Colonic mucosa (tissue), 4 donors: ENCODE measurements at regions not wholly inside any gene's neighbourhood (a gene's known extent, or its start where the extent isn't known, plus 50 kb on each side); places are given as distances from the start of the nearest gene placed in this dataset.

Source experiments
- DNase-seq: peaks from one replicate; pipeline ENCODE4 v3.0.0-alpha.2; 2020
- H3K27ac ChIP-seq: fragments of 200-600 bp; one replicate; pipeline ENCODE4 v1.8.0; 2021
- H3K27me3 ChIP-seq: fragments of 200-600 bp; one replicate; pipeline ENCODE4 v1.8.0; 2021
- H3K36me3 ChIP-seq: fragments of 200-600 bp; one replicate; pipeline ENCODE4 v1.8.0; 2021
- H3K4me1 ChIP-seq: fragments of 200-600 bp; one replicate; pipeline ENCODE4 v1.8.0; 2021; ENCODE audit warnings: mild to moderate bottlenecking
- H3K4me3 ChIP-seq: fragments of 200-600 bp; one replicate; pipeline ENCODE4 v1.8.0; 2021
- H3K9ac ChIP-seq, 2 donors: one replicate each; pipeline ENCODE4 v1.7.0; 2013; ENCODE audit warnings: control low read depth in 2 of 2, low read depth in 2 of 2, low read length in 2 of 2
- H3K9me3 ChIP-seq: fragments of 200-600 bp; one replicate; pipeline ENCODE4 v1.8.0; 2021
- CTCF ChIP-seq: fragments of 200-600 bp; IDR thresholded peaks from one replicate; pipeline ENCODE4 v1.8.0; 2022; ENCODE audit warnings: antibody characterized with exemption, mild to moderate bottlenecking
- intact Hi-C: fragments of 100-400 bp; cut with DNase I; formaldehyde crosslinking; loops from one replicate; pipeline ENCODE4 v1.14.1; 2022
- donor health status: healthy.
- donor health status: DM: no; HTN: no; CAD: no.
- donor health status: DM: no; HTN: no; CAD: no.

GRCh38 chr2:187274146-187274545, 173.9 kb downstream of the CALCRL start:
- H3K9ac ChIP-seq = no peak overlapping the region
- no peaks in the 10 kb centered on the region for H3K27me3 ChIP-seq
- no peaks in the 10 kb centered on the region for H3K9me3 ChIP-seq
- H3K27ac ChIP-seq = no peak overlapping the region
- no peak for DNase-seq
- intact Hi-C loops = no loop called here
- TF ChIP-seq CTCF = no peak
- H3K36me3 ChIP-seq = no peaks in the 10 kb centered on the region
- H3K4me1 ChIP-seq = no peaks in the 10 kb centered on the region
- H3K4me3 ChIP-seq = no peak overlapping the region

GRCh38 chr2:187272255-187272654, 175.8 kb downstream of the CALCRL start:
- Histone ChIP-seq H3K36me3 (no peaks in the 10 kb centered on the region), H3K27ac (no peak overlapping the region), H3K4me3 (no peak overlapping the region), H3K9me3 (no peaks in the 10 kb centered on the region), H3K4me1 (no peaks in the 10 kb centered on the region), H3K9ac (no peak overlapping the region), H3K27me3 (no peaks in the 10 kb centered on the region)
- TF ChIP-seq CTCF = no peak
- DNase-seq = no peak
- intact Hi-C loops = no loop called here

- H3K4me3 ChIP-seq = no peak overlapping the region
- H3K9ac ChIP-seq = no peak overlapping the region
- intact Hi-C loops = no loop called here
- TF ChIP-seq CTCF = no peak
- no peaks in the 10 kb centered on the region for H3K36me3 ChIP-seq
- no peaks in the 10 kb centered on the region for H3K27me3 ChIP-seq
- DNase-seq = no peak
- no peak overlapping the region for H3K27ac ChIP-seq
- no peaks in the 10 kb centered on the region for H3K4me1 ChIP-seq
- no peaks in the 10 kb centered on the region for H3K9me3 ChIP-seq
Measured at GRCh38 chr2:187271825-187272224, 176.2 kb downstream of the CALCRL start.

- no peak for TF ChIP-seq CTCF
Measured at GRCh38 chr2:187266645-187267044, 181.4 kb downstream of the CALCRL start.

GRCh38 chr2:187266147-187266546, 181.9 kb downstream of the CALCRL start:
- intact Hi-C loops = no loop called here
- Histone ChIP-seq H3K27ac (no peak overlapping the region), H3K27me3 (no peaks in the 10 kb centered on the region), H3K36me3 (no peaks in the 10 kb centered on the region), H3K9ac (no peak overlapping the region), H3K4me1 (no peaks in the 10 kb centered on the region), H3K9me3 (no peaks in the 10 kb centered on the region), H3K4me3 (no peak overlapping the region)
- no peak for DNase-seq
- TF ChIP-seq CTCF = no peak

More at GRCh38 chr2:187266645-187267044, 181.4 kb downstream of the CALCRL start:
- Histone ChIP-seq H3K4me1 (no peaks in the 10 kb centered on the region), H3K27ac (no peak overlapping the region), H3K4me3 (no peak overlapping the region), H3K9me3 (no peaks in the 10 kb centered on the region), H3K9ac (no peak overlapping the region), H3K36me3 (no peaks in the 10 kb centered on the region), H3K27me3 (no peaks in the 10 kb centered on the region)
- DNase-seq = no peak
- intact Hi-C loops = no loop called here

GRCh38 chr2:187264612-187265011, 183.4 kb downstream of the CALCRL start:
- no peak overlapping the region for H3K9ac ChIP-seq
- no peaks in the 10 kb centered on the region for H3K9me3 ChIP-seq
- no peaks in the 10 kb centered on the region for H3K27me3 ChIP-seq
- H3K4me1 ChIP-seq = no peaks in the 10 kb centered on the region
- H3K27ac ChIP-seq = no peak overlapping the region
- H3K36me3 ChIP-seq = no peaks in the 10 kb centered on the region
- intact Hi-C loops = no loop called here
- TF ChIP-seq CTCF = no peak
- no peak for DNase-seq
- H3K4me3 ChIP-seq = no peak overlapping the region
